ENCODE measurements at regions not wholly inside any gene's neighbourhood (a gene's known extent, or its start where the extent isn't known, plus 50 kb on each side); places are given as distances from the start of the nearest gene placed in this dataset.

DNA sequence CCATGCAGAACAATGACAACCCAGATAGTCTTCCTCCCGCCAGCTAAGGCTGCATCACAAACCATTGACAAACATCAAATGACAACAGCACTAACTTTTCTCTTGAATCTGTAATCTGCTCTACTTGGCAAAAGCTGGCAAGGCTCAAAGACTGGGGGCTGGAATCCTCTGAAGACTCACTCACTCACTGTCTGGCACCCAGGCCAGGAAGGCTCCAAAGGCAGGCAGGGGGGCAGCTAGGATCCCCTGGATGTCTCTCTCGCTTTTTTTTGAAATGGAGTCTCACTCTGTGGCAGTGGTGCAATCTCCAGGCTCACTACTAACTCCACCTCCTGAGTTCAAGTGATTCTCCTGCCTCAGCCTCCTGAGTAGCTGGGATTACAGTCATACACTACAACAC lies 159.7 kb upstream of the GPR26 start:
- no peak for DNase-seq

DNA sequence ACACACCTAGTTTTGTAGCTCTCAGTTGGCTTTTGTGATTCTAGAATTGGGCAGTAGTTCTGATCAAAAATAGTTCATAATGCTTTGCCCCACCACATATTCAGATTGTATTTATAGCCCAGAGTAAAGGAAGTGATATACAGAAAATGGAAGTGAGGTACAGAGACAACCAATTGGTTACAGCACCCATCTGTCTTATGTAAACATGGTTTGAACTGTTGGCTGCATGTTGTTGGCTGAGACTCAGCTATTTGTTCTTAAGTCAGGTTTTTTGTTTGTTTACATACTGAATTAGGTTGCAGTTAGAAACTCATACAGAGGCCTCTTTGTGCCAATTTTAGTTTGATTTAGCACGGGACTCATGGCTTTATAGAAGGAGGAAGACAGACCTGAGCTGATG lies 158.9 kb upstream of the GPR26 start:
- no peak for DNase-seq

DNA sequence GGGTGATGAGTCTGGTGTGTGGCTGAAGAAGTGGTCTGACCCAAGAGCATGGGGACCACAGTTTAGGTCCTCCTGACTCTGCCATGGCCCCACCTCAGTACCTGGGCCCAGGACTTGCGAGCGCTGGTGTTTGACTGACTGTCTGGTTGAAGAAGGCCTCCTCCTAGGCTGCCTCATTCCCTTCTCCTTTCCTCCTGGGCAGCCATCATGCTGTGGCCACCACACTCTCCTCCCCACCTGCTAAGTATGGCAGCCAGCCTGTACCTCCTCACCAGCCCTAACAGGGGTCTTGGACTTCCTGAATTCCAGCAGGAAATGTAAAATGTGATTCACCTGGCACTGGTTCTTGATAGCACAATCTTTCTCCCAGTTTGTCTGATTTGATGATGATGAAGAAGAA lies 156.8 kb upstream of the GPR26 start:
- DNase-seq = no peak

DNA sequence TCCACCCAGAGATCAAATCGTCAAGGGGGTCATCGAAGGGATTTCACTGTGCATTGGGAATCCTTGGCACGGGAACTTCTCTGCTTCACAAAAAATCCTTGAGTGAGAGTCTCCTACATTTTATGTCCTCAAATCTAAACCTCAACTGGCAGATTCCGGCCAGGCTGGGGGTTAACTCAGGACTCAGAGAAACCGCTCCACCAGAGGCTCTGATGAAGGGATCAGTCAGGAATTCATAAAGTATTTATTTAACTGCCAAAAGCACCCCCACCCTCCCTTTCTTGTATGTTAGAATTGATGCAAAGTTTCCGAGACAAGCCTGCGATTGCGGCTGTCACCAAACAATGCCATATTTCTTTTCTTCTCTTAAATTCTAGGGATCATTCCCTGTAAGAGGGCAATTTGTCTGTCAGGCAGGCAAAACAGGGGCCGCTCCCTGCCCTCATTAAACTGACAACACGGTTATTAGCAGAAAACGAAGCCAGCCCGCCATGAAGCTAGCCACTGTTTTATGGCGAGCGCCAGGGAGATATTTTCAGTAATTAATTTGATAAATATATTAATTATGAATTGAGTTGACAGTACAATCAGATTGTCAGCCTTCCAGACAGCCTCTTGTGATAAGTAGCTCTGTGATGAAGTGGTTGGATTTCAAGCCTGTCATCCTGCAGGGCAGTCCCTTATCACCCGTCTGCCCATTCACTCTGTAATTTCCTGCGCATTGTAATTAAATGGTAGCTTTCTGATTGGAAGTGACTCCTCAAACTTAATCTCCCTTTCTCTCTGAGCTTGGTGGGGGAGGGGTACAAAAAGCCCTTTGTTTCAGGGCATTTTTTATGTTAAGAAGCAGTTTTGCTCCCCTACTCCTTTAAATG lies 153.0 kb upstream of the GPR26 start:
- no peak for DNase-seq

DNA sequence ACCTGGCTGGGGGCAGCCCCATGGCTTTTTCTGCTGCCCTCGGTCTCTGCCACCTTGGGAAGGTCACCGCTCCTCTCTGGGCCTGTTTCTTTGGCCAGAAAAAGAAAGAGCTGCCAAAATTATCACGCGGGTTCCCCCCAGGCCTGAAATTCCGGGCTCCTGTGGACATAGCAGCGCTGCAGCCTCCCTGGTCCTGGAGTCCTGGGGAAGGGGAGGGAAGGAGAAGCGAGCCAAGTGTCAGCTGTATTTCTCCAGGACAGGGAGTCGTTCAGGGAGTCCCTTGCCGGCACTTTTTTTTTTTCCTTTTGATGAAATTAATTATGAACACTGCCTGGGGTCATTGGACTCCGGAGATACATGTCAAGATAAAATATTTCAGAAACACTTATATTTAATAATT lies 152.3 kb upstream of the GPR26 start:
- DNase-seq = no peak

DNA sequence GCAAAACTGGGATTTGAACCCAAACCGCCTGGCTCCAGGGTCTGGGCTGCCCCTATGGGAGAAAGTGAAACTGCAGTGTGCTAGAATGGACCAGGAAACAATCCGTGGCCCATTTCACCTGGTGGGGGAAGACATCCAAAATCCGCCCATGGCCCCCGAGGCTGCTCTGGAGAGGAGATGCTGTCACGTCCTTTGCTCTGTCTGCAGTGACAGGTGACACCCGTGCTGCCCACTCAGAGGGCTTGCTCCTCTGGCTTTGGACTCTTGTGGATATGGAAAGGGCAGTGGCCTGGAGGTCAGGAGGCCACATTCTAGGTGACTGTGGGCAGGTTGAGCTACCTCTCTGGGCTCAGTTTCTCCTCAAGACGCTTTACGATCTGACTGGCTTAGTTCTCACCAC lies 151.2 kb upstream of the GPR26 start:
- DNase-seq = no peak

DNA sequence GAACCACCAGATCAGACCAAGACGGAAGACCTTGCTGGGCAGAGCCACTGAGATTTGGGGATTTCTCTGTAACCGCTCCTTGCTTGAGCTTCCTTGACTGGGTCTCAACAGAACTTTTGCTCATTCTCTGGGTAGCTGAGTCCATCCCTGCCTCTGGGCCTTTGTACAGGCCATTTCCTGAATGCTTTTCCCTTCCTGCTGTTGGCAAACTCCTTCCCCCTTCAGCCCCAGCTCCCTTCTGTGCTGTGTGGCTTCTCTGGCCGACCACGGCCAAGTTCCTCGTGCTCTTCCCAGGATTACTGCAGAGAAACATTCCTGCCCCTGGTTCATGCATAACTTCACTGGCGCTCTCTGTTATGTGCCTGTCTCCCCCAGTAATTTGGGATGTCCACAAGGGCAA lies 150.5 kb upstream of the GPR26 start:
- no peak for DNase-seq

DNA sequence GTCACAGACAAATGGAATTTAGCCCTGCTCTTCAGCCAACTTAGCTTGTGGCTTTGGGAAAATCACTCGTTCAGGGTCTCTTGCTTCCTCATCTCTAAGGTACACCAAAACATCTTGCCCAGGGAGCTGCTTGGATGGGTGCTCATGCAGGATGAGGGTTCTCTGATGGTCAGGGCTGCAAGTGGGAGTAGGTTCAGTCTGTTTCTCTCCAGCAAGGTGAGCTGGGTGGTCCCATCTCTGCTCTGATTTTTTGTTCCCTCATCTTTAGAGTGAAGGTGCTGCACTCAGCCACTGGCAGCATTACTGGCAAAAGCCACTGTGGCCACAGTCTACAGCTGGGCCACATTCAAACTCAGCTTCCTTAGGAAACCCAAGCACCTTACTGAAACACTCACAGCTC lies 149.9 kb upstream of the GPR26 start:
- no peak for DNase-seq

DNA sequence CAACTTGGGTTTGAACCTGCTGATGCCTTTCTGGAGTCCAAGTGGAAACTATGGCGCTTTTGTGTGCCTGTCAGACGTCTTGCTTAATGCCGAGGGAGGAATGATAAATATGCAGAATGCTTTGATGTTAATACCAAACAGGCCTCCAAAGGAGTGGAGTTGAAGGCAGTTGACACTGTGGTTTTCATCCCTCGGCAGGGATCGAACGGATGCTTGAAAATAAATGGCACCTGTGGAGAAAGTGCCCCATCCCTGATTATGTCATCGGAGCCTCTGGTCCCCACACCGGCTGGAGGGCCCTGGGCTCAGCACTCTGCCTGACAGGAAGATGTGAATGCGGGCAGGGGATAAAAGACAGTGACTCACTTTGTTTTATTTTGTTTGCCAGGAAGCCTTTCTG lies 148.7 kb upstream of the GPR26 start:
- DNase-seq = no peak

DNA sequence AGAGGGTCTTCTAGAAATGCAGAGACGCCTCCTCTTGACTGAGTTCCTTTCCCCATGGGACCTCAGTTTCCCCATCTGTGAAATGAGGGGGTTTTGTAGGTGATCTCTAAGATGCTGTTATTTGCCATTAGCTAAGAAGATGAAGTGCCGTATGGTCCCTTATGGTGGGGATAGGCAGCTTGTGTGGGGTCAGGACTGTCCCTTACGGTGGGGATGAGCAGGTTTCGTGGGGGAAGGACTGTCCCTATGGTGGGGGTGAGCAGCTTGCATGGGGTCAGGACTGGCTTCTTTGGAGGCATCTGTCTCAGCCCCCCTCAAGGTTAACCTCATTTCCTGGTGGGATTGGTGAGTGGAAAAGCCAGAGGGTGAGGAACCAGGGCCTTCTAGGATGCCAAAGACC lies 148.3 kb upstream of the GPR26 start:
- DNase-seq = no peak

DNA sequence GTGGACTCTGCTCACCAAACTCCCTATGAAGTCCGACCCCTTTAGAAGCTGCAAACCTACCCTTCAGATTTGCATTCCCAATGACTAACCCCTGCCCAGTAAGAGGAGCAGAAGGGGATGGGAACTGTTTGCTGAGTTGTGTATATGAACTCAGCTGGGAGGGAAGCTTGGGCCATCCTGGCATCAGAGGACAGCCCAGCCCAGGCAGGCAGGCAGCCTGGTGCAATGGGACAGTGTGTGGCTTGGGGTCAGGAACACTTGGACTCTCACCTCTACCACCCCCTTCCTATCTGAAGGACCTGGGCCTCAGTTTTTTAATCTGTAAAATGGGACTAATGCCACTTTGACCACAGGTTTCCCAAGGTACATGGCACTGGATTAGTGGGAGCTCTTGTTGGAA lies 147.4 kb upstream of the GPR26 start:
- no peak for DNase-seq

DNA sequence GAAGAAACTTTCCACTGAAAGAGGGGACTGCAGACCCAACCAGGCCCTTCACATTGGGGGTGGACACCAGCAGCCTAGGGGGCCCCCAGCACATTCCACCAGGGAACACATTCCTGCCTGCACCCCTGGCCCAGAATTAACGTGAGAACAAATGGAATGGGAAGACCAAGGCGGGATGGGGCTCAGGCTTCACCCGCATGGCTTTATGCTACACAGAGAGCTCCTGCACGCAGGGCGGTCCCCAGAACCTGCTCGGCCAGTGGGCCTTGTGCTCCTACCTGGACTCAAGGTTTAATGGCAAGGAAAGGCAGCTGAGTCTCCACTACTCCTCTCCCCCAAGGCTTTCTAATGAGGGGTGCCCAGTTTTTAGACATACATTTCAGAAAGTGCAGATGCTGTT lies 146.3 kb upstream of the GPR26 start:
- DNase-seq = no peak

DNA sequence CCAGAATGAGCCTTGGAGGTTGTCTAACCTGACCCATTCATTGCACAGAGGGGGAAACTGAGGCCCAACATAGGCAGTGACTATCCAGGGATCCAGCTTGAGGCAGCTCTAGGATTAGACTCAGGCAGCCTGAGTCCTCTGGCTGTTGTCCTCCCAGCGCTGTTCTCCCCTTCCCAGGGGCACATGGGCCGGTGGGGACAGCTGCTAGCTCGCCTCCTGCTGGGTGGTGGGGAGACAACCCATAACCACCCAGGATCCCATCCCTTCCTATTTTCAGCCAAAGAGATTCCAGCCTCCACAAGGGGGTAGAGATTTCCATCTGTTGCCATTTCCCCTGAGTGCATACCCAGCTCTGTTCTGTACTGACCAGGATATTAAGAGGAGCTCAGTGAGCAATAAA lies 145.1 kb upstream of the GPR26 start:
- no peak for DNase-seq

DNA sequence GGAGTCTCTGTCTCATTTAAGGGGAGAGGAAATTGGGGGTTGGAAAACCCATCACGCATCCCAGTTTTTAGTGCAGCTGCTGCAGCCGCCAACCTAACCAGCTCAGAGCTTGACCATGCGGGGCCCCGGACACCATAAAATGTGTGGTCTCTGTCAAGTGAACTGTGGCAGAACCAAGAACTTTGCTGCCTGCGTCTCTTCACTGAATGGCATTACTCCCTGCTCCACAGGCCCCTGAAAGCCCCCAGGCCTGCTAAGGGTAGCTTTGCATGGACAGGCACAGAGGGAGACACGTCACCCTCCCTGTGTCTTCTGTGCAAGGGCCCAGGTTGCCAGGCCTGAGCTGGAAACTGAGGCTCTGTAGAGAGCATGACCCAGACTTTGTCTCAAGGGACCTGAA lies 144.6 kb upstream of the GPR26 start:
- DNase-seq = no peak

DNA sequence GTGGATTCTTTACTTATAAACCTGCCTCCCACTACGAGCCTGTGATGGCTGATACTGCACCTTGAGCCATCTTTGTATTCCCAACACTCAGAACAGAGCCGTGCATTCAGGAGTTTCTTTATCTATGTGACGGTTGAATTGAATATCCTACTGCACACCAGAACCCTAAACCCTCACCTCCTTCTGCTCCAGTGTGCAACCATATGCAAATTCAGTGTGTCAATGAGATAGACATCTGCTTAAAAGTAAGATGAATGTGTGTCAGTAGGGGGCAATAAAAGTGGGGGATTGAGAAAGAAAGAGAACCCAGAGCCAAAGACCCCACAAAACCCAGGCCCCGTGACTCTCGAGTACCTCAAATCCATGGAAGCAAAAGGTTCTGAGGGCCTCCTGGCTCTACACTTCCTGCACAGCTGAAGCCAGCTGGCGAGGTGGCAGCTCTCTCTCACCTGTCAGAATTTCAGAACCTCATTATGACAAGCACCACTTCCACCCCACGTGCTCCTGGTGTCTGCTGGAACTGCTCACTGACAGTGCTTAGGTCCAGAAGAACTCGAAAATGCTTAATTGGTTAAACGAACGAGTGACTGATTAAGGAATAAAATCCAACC lies 143.3 kb upstream of the GPR26 start:
- DNase-seq = no peak

DNA sequence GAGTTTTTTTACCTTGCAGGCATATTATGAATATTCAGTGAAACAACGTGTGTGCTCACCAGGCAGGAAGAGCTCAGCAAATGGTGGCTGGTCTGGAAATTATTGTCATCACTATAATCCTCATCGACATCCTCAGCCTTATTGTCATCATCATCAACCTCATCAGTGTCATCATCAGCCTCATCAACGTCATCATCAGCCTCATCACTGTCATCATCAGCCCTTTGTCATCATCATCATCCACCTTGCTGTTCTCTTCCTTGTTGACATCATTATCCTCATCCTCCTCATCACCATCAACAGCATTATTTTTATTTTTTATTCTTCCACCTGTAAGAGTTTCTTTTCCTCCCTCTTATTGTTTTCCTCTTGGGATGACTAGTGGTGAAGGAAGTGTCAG lies 142.3 kb upstream of the GPR26 start:
- no peak for DNase-seq

DNA sequence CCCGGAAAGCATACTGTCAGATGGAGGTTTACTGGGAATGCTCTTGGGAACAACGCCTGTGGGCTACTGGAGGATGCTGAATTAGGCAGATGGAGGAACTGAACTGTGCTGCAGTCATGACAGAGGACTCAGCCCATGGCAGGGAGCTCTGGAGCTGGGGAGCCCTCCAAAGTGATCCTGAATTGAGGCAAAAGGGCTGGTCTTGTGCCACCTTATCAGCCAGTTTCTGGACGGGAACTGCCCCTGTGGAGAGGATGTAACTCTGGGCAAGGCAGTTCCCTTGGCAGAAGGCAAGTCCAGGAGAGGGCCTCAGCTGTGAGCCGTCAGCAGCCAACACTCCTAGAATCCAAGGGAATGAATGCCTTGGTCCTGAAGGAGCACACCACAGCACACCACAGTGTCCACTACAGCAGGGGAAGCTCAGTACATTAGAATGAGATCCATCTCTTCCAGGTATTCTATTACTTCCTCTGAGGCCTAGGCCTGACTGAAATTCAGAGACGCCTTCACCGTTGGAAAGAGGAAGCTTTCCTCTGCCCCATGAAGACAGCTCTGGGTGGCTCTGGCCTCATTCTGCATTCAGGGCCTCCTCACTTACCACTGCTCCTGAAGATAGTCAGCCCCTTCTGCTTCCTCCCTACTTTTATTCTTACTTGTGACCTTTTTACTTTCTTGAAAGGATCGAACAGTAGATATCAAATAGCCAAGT lies 139.6 kb upstream of the GPR26 start:
- no peak for DNase-seq

DNA sequence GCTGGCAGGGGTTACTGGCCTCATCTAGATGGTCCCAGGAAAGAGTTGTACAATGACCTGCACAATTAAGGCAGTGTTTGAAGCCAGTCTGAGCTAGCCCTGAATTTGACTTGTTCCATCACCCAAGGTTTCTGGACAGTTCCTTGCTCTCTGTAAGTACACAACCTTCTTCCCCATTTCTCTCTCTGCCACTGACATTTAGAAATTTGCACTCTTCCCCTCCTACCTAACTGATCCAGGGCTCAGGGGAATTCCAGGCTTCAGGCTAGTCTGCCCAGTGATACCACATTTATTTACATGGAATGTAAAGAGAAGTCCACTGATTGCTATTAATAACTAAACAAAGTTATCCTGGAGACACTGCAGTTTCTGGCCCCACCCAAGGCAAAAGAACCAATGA lies 139.0 kb upstream of the GPR26 start:
- no peak for DNase-seq

DNA sequence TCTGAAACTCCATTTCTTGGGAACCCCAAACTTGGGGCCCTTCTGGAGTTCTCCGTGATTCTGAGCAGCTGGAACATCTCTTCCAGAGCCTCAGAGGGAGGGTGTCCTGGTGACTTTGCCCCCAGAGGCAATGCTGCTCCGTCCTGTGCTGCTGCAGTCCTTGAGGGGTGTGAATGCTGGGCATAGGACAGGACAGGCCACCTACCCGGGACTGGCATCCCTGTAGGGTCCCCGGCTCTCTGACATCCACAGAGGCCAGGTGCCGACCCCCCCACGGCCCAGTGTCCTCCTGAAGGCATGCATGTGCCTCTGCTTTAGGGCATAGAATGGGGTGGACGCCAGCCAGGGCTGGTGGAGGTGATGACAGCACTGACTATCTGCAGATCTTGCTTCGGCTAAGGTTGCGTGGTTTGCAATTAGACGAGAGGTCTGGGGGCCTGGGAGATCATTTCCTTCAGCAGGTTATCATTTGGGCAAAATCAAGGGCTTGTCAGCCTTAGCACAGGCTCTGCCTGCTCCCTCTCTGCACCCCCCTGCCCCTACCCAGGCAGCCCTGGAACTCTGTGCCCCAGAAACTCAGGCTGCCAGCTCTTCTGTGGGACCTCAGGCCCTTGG lies 136.9 kb upstream of the GPR26 start:
- no peak for DNase-seq

DNA sequence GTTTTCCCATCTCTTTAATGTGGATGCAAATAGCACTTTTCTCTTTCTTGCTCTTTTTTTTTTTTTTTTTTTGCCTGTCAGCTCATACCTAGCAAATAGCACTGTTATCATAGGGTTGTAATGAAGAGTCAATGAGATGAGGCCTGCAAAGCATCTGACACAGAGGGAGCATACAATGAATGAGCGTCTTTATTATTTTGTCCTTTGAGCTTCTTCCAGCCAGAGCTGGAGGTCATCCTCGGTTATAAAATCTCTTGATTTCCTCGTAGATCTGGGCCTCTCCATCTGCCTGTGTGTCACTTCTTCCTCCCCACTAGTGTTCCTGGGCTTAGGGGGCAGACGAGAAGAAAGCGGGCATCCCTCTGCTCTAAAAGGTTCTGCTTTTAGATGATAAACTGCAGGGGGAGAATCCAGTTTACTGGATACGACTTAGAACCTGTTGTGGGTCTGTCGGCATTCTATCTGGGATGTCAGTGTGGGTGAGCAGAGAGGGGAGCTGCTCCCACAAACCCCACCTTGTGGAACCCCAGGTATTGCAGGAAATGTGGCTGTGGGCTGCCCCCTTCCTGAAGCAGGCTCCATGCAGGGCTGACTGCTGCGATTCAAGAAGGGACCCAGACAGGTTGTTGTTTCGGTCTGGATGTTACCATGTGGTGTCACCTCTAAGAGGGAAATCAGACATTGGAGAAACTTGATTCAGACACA lies 135.8 kb upstream of the GPR26 start:
- no peak for DNase-seq

DNA sequence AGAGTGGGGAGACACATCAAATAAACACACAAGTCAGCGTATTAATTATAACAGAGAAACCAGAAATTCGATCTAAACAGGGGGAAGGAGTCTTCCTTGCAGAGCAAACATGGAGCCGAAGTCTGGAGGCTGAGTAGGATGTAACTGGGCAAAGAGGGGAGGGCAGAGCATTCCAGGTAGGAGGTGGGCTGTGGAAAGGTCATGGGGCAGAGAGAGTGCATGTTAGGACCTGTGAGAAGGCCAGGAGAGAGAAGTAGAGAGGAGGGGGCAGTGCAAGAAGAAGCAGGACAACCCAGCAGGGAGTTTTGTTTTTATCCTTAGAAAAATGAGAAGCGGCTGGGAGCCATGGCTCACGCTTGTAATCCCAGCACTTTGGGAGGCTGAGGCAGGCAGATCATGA lies 130.8 kb upstream of the GPR26 start:
- no peak for DNase-seq

DNA sequence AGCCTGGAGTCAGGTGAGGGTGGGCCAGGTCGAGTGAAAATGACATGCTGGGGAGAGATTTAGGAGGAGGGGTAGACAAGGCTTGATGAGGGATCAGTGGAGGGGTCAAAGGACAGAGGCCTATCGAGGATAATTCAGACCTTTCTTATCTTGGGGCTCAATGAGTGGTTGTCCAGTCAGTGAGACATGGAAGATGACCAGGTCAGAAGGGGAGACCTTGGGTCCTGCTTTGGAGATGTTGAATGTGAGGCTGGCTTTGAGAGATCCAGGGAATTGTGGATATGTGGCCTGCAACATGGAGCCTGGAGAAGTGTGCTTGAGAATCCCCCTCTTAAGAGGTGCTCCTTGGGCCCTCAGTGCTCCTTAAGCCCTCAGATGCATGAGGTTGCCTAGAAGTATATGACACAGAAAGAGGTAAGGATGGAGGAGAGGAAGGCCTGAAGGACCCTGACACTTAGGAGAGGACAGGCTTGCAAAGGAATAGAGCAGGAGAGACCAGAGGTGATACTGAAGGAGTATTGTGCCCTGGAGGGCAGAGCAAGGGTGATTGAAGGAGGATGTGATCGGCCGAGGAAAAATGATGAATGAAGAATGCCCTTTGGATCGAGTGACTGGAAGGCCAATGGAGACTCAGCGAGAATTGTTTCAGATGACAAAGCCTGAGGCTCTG lies 129.8 kb upstream of the GPR26 start:
- DNase-seq = no peak

Measured in activated CD4-positive, CD25-positive, alpha-beta regulatory T cell treated with anti-CD3 and anti-CD28 coated beads, Interleukin-2, amount 50 U/mL, for 72 hours (primary cell).